Tibial nerve (tissue), 4 donors: ENCODE measurements at regions not wholly inside any gene's neighbourhood (a gene's known extent, or its start where the extent isn't known, plus 50 kb on each side); places are given as distances from the start of the nearest gene placed in this dataset.

Experiments
- EP300 ChIP-seq, 2 donors: sonication (generic); formaldehyde crosslinking; IDR thresholded peaks; one replicate each; pipeline ENCODE4 v1.6.1; 2017; ENCODE audit warnings: antibody characterized with exemption in 2 of 2, mild to moderate bottlenecking in 1 of 2
- POLR2A ChIP-seq, 2 donors: fragments of 450-650 bp; IDR thresholded peaks; one replicate each; pipeline ENCODE4 v1.6.1; 2017; ENCODE audit warnings: antibody characterized with exemption in 2 of 2, mild to moderate bottlenecking in 2 of 2, moderate library complexity in 2 of 2
- TF ChIP-seq, protein P1 (sequence below), 5 experiments: fragments of 200-600 bp in 3 of 5; fragments of 450-650 bp in 2 of 5; sonication (generic) in 3 of 5; IDR thresholded peaks; one replicate each; pipeline ENCODE4 v1.5.1; 2016 to 2019; ENCODE audit warnings: antibody characterized with exemption in 5 of 5, mild to moderate bottlenecking in 3 of 5, moderate library complexity in 2 of 5

DNA sequence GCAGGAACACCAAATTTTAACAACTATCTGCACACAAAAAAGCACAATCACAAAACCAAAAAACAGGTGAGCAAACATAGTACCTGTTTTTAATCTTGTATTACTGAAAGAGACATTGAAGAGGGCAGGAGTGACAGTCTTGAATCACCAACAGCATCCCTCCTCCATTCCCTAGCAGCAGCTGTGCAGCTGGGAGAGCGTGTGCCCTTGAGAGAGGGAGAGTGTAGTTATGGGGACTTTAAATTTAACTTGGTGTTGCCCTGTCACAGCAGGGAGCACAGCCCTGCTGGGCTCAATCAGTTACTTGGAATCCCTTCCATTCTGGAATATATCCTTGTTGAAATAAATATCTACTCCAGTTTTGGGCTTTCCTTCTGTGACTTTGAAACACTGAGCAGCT lies 1938.7 kb upstream of the NUDT12 start:
- TF ChIP-seq, protein P1, sequence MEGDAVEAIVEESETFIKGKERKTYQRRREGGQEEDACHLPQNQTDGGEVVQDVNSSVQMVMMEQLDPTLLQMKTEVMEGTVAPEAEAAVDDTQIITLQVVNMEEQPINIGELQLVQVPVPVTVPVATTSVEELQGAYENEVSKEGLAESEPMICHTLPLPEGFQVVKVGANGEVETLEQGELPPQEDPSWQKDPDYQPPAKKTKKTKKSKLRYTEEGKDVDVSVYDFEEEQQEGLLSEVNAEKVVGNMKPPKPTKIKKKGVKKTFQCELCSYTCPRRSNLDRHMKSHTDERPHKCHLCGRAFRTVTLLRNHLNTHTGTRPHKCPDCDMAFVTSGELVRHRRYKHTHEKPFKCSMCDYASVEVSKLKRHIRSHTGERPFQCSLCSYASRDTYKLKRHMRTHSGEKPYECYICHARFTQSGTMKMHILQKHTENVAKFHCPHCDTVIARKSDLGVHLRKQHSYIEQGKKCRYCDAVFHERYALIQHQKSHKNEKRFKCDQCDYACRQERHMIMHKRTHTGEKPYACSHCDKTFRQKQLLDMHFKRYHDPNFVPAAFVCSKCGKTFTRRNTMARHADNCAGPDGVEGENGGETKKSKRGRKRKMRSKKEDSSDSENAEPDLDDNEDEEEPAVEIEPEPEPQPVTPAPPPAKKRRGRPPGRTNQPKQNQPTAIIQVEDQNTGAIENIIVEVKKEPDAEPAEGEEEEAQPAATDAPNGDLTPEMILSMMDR (IDR thresholded peaks at IDR 0.05) = no peak
- TF ChIP-seq POLR2A (IDR thresholded peaks at IDR 0.05) = no peak
- no peak for TF ChIP-seq EP300 (IDR thresholded peaks at IDR 0.05)
